Hepatic stellate cell (primary cell): ENCODE measurements at regions not wholly inside any gene's neighbourhood (a gene's known extent, or its start where the extent isn't known, plus 50 kb on each side); places are given as distances from the start of the nearest gene placed in this dataset.

Experiments used
- DNase-seq: peaks from one replicate; pipeline ENCODE4 v3.0.0; 2011; ENCODE audit warnings: low spot score

- DNase-seq: no peak
These were observed 99.9 kb upstream of the MAP1LC3B2 start for GRCh38 chr12:116459011-116459875.

GRCh38 chr12:116459916-116460663 lies 99.1 kb upstream of the MAP1LC3B2 start:
- no peak for DNase-seq

- no peak for DNase-seq
These were observed 98.1 kb upstream of the MAP1LC3B2 start for GRCh38 chr12:116461060-116461459.

GRCh38 chr12:116463366-116463765 lies 95.8 kb upstream of the MAP1LC3B2 start:
- DNase-seq: no peak

- DNase-seq: no peak
These were observed 93.8 kb upstream of the MAP1LC3B2 start for GRCh38 chr12:116465407-116465806.

- DNase-seq: no peak
These were observed 93.3 kb upstream of the MAP1LC3B2 start for GRCh38 chr12:116465856-116466255.

- no peak for DNase-seq
These were observed 92.6 kb upstream of the MAP1LC3B2 start for GRCh38 chr12:116466536-116466935.

- DNase-seq: no peak
These were observed 89.8 kb upstream of the MAP1LC3B2 start for GRCh38 chr12:116469344-116469743.

- no peak for DNase-seq
These were observed 87.6 kb upstream of the MAP1LC3B2 start for GRCh38 chr12:116471544-116471943.

- no peak for DNase-seq
These were observed 87.0 kb upstream of the MAP1LC3B2 start for GRCh38 chr12:116472193-116472592.

- no peak for DNase-seq
These were observed 85.8 kb upstream of the MAP1LC3B2 start for GRCh38 chr12:116473416-116473815.

GRCh38 chr12:116474331-116474730 lies 84.8 kb upstream of the MAP1LC3B2 start:
- no peak for DNase-seq

GRCh38 chr12:116474899-116475298 lies 84.3 kb upstream of the MAP1LC3B2 start:
- DNase-seq: no peak

GRCh38 chr12:116476227-116476822 lies 82.9 kb upstream of the MAP1LC3B2 start:
- no peak for DNase-seq

- no peak for DNase-seq
These were observed 80.9 kb upstream of the MAP1LC3B2 start for GRCh38 chr12:116478243-116478773.

GRCh38 chr12:116480210-116480810 lies 78.9 kb upstream of the MAP1LC3B2 start:
- DNase-seq: no peak

GRCh38 chr12:116481726-116482125 lies 77.5 kb upstream of the MAP1LC3B2 start:
- DNase-seq: no peak

GRCh38 chr12:116482179-116482578 lies 77.0 kb upstream of the MAP1LC3B2 start:
- no peak for DNase-seq

GRCh38 chr12:116482859-116483258 lies 76.3 kb upstream of the MAP1LC3B2 start:
- no peak for DNase-seq

- DNase-seq: no peak
These were observed 75.0 kb upstream of the MAP1LC3B2 start for GRCh38 chr12:116483959-116484750.

GRCh38 chr12:116484807-116485206 lies 74.4 kb upstream of the MAP1LC3B2 start:
- no peak for DNase-seq
